ENCODE measurements at regions not wholly inside any gene's neighbourhood (a gene's known extent, or its start where the extent isn't known, plus 50 kb on each side); places are given as distances from the start of the nearest gene placed in this dataset.

GRCh38 chr9:16202914-16203728 lies 650.3 kb downstream of the CCDC171 start:
- DNase-seq: no peak

DNA sequence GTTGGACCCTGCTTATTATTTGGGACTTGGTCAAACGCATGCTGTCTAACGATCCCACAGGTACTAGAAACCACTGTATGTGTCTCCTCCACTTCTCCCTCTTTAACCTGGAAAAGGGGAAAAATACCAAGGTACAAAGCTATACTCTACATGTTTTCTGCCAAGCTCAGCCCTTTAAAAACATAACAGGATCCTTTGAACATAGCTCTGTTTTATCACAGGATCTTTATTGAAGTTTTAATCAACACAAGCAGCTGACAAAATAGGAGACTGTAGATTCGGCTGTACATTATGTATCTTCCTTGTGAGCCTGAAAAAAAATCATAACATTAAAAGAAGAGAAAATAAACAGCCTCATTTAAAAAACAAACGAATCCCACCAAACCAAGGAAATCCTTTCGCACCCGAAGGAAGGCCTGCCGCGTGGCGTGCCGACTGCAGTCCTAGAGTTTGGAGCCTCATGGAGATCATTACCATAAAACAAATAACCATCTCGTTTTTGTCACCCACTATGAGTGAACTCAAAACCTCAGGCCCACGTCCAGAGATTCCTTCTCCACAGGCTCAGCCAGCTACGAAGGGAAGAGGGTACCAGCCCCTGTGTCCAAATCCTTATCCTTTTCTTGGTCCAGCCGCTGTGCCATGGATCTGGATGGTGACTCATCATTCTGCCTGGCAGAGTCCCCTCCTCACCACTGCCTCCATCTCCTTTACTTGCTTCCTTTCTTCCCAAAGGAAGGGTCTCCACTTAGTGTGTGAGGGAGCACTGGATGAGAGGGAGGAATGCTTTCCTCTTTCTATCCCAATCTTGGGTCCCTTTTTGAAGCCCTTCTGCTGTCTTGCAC lies 651.1 kb downstream of the CCDC171 start:
- no peak for DNase-seq

DNA sequence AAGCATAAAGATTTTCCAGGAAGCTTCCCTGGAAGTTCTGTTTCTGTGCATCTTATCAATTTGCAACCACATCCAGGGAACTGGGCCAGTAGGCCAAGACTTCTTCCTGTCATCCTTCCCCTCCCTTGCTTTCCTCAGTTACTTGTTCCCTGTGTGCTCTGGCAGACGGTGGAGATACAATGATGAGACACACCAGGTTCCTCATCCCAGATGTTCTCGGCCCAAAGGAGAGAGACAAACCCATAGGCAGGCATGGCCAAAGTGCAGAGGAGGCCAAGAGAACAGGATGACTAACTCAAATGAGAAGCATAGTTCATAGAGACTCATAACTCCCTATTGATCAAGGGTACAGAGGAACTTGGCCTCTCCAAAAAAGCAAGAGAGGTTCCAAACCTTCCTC lies 652.6 kb downstream of the CCDC171 start:
- no peak for DNase-seq

GRCh38 chr9:16206518-16206917 lies 653.7 kb downstream of the CCDC171 start:
- no peak for DNase-seq

DNA sequence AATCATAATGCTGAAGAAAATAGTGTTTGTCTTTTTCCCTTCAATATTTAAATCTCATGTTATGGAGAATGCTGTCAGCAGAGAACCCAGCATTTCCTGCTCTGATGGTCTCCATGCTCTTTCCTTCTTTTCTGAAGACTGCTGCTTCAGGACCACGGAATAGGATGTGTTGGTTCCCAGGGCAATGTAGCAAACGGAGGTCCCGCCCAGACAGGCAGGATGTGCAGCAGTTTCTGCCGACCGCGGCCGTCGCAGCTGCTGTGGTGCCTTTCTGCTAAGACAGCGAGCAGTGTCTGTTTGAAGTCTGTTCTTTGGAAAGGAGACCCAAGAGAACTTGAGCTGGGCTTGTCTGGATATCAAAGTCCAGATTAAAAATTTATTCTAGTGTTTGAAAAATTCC lies 654.3 kb downstream of the CCDC171 start:
- DNase-seq: peak; percentile 5

GRCh38 chr9:16210440-16210839 lies 657.6 kb downstream of the CCDC171 start:
- no peak for DNase-seq

DNA sequence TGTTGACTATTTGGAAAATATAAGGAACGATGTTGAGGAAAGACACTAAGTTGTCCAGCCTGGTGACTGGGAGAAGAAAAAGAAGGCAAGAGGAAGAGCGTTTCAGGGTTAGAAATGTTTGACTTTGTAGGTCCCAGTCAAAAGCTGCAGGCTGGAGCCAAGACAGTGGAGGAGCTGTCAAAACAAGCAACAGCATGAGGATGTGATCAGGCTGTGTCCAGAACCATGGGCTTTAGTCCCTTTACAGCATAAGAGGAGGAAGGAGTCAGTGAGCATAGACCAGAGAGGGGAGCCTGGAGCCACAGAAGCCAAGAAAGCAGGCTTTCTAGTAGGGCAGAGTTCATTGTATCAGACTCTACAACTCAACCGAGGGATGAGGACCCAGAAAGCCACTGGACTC lies 658.5 kb downstream of the BNC2 start:
- DNase-seq: no peak

DNA sequence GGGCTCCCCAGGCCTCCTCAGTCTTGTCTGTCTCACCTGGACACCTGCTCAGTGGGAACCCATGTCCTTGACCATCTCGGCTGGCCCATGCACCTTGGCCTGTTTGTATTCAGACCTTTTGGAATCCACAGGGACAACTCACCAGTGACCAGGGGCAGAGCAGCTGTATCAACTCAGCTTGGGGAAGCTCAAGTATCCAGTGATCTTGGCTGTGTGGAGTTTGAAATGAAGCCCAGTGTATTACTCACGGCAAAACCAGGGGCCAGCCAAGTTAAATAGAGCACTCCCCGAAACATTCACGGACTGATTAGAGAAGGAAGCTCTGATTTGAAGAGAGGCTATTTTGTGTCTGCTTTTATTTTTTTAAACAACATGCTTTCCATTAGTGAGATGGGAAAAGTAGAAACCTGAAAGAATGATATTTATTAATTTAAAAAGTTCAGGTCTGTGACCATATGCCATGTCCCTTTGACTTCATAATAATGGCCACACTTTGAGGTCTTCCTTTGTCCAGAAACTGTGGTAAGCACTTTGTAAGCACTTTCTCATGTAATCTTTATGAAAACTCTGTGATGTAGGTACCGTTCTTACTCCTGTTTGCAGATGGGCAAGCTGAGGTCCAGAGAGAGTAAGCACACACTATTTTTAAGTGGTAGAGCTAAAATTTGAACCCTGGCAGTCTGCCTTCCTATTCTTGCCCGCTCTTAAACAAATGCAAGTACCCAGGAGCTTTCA lies 656.5 kb downstream of the BNC2 start:
- DNase-seq: no peak

DNA sequence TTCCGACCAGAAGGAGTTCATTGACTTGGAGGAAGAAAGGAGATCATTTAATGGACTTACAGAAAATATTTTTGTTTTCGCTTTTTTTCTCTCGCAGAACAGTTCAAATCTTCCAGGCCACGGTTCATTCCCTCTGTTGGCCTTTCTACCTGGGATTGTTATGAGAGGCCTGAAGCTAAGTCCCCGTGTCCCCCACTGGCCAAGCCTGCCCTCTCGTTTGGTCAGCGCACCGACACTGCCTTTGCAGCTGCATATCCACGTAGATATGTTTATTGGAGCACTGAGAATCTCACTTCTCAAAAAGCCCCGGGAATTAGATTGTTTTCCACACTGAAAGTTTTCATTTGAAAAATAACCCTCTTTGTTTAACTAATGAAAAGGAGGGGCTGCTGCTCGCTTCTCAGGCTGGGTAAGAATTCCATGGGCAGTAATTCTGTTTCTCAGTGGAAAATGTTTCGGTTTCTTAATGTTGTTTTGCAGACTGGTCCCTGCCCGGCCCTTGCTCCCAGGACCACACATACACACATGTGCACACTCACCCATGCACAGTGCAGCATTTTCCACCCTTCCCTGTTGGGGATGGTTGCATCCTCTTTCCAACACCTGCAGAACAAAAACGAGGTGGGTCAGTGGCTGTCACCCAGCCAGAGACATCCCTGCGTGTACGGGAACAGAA lies 655.7 kb downstream of the BNC2 start:
- DNase-seq: no peak

DNA sequence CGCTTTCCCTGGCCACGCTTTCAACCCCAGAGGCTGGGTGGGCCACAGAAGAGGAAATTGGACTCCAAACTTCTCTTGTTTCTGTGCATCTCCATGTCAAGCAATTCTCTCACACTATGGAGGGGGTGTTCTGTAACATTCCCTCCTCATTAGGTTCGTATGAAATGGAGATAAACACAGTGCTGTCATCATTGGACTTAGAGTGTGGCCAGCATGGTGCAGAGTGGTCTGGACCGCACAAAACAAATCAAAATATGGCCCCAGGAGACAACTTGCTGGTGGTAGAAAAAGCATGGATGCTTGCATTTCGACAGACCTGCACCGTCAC lies 655.2 kb downstream of the BNC2 start:
- no peak for DNase-seq

GRCh38 chr9:16217943-16218701 lies 652.3 kb downstream of the BNC2 start:
- DNase-seq: no peak

DNA sequence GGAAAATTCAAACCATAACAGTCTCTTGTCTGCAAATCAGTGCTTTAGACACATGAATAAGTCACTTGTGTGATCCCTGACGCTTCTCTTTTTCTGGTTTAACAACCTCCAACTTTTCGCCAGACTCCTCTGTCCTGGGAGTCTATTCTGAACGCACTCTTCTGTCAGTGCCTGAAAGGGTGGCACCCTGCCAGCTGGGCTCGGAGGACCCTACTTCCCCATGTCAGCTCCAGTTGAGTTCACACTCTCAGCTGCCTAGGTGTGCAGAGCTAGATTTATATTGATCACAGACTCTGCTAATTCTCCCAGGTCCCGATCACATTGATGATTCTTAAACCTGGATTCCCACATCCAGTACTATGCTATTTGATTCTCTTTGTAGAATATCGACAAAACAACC lies 649.1 kb downstream of the BNC2 start:
- DNase-seq: no peak

- DNase-seq: no peak
Observed at GRCh38 chr9:16221822-16222547, 648.5 kb downstream of the BNC2 start.

- no peak for DNase-seq
Observed at GRCh38 chr9:16223074-16223871, 647.2 kb downstream of the BNC2 start.

DNA sequence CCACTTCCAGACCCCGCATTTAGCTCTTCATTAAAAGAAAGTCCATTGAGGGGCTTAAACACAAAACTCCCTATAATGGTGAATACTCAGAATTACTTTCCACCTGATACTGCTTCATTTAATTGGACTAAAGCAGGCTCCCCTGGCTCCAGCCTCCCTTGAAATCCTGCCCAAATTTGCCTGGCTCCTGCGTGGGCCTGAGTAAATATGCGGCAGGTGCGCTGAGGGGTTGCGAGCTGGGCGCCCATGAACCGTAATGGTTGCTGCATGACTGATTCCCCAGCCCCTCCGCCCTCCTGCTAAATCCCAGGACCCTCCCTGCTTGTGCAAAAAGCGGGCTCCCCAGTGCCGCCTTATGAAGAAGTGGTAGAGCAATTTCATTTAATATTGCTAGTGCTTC lies 639.7 kb downstream of the BNC2 start:
- no peak for DNase-seq

- no peak for DNase-seq
Observed at GRCh38 chr9:16236311-16236710, 634.2 kb downstream of the BNC2 start.

DNA sequence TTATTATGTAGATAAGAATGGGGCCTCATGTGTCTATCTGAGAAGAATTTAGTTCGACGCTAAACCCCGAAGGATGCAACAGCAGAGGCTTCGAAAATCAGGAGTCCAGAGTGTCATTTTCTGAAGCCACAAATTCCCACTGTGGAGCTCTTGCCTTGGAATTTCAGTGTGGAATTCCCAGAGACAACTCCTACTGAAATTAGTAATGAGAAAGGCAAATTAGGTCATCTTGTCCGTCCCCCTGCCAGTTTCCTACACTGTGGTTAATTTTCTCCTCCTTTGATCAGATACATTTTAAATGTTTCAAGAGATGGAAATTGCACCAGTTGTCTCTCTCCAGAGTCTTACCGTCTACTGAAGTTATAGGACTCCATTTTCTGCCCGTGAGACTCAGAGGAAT lies 633.6 kb downstream of the BNC2 start:
- DNase-seq: no peak

GRCh38 chr9:16238623-16239138 lies 631.8 kb downstream of the BNC2 start:
- DNase-seq: no peak

DNA sequence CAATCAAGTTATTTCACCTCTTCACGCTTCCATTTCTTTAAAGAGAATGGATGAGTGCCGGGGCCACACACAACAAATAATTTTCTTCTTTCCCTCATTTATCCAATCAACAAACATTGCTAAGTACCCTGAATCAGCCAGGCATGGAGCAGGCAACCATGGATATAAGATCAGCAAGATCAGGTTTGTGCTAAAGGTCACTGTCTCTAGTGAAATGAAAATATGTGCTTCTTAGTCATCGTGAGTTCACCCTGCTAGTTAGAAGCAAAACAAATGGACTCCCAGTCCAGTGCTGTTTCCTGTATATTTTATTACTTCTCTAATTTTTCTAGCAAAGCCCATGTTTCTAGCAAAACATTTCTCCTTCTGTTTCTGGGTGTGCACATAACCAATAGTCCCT lies 629.2 kb downstream of the BNC2 start:
- no peak for DNase-seq

DNA sequence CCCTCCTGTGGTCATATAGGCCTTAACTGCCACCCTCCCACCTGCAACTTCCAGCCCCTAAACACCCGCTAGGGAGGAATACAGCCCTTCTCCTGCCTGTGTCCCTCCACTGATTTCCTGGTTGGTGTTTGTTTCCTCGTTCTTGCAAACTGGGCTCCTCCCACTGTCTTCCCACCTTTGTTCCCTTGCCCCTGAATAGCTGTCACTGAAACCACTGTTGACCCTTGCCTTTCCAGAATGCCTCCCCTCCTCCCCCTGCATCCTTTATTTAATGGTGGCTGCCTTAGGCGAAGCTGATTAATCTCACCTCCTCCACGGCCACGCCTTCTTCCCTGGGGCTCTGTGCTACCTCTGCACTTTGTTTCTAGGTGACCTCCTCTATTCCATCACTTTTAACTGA lies 626.7 kb downstream of the BNC2 start:
- DNase-seq: no peak
